Omental fat pad (tissue), 3 donors: ENCODE measurements at regions not wholly inside any gene's neighbourhood (a gene's known extent, or its start where the extent isn't known, plus 50 kb on each side); places are given as distances from the start of the nearest gene placed in this dataset.

Source experiments
- ATAC-seq: fragments of 150-250 bp; one replicate; pipeline ENCODE4 v1.9.1; 2016; ENCODE audit warnings: mild to moderate bottlenecking, moderate library complexity; ENCODE audit not compliant: low FRiP score
- DNase-seq: peaks from one replicate; pipeline ENCODE4 v3.0.0-alpha.2; 2019; ENCODE audit warnings: low spot score
- CTCF ChIP-seq, 3 donors: fragments of 450-650 bp; IDR thresholded peaks; one replicate each; pipeline ENCODE4 v1.5.1; 2016 to 2017; ENCODE audit warnings: antibody characterized with exemption in 3 of 3, mild to moderate bottlenecking in 3 of 3, moderate library complexity in 2 of 3

GRCh38 chr4:124566030-124566429 is 146.5 kb downstream of the ANKRD50 start:
- DNase-seq (no peak), ATAC-seq (no peak)
- no peak for TF ChIP-seq CTCF (IDR thresholded peaks at IDR 0.05)

- DNase-seq (no peak), ATAC-seq (no peak)
- no peak for TF ChIP-seq CTCF (IDR thresholded peaks at IDR 0.05)
Observed at GRCh38 chr4:124573056-124573455, 139.5 kb downstream of the ANKRD50 start.

GRCh38 chr4:124579896-124580295 is 132.6 kb downstream of the ANKRD50 start:
- DNase-seq (no peak), ATAC-seq (no peak)
- TF ChIP-seq CTCF (IDR thresholded peaks at IDR 0.05), result no peak

GRCh38 chr4:124583797-124584196 is 128.7 kb downstream of the ANKRD50 start:
- no peak for TF ChIP-seq CTCF (IDR thresholded peaks at IDR 0.05)
- DNase-seq (no peak), ATAC-seq (no peak)

- TF ChIP-seq CTCF (IDR thresholded peaks at IDR 0.05), result no peak
- DNase-seq (no peak), ATAC-seq (no peak)
Observed at GRCh38 chr4:124589786-124590185, 122.7 kb downstream of the ANKRD50 start.

GRCh38 chr4:124590480-124590879 is 122.1 kb downstream of the ANKRD50 start:
- no peak for TF ChIP-seq CTCF (IDR thresholded peaks at IDR 0.05)
- DNase-seq (no peak), ATAC-seq (no peak)

- ATAC-seq, result no peak
- no peak for DNase-seq
- TF ChIP-seq CTCF (IDR thresholded peaks at IDR 0.05), result no peak
Observed at GRCh38 chr4:124591637-124592036, 120.9 kb downstream of the ANKRD50 start.
